HG03064 (cell line): ENCODE measurements at regions not wholly inside any gene's neighbourhood (a gene's known extent, or its start where the extent isn't known, plus 50 kb on each side); places are given as distances from the start of the nearest gene placed in this dataset.
A peak's percentile ranks its signal among the peaks of the same experiment; 100 is the strongest.

Experiments
- ATAC-seq: cut with Tn5 transposase; IDR thresholded peaks from one replicate; pipeline ENCODE4 v1.9.1; 2021; ENCODE audit warnings: low read depth; ENCODE audit not compliant: unreplicated experiment

- no peak for ATAC-seq
These were observed 127.6 kb downstream of the TDRD15 start for GRCh38 chr2:21251216-21251980.

- no peak for ATAC-seq
These were observed 129.7 kb downstream of the TDRD15 start for GRCh38 chr2:21253311-21254027.

GRCh38 chr2:21254170-21254965, 130.6 kb downstream of the TDRD15 start:
- no peak for ATAC-seq

GRCh38 chr2:21256006-21256405, 132.2 kb downstream of the TDRD15 start:
- ATAC-seq, result peak; percentile 86

GRCh38 chr2:21257621-21258020, 133.9 kb downstream of the TDRD15 start:
- no peak for ATAC-seq

GRCh38 chr2:21258082-21258481, 134.3 kb downstream of the TDRD15 start:
- no peak for ATAC-seq

GRCh38 chr2:21260311-21260710, 136.5 kb downstream of the TDRD15 start:
- no peak for ATAC-seq

GRCh38 chr2:21261591-21261990, 137.8 kb downstream of the TDRD15 start:
- no peak for ATAC-seq

- ATAC-seq, result no peak
These were observed 138.7 kb downstream of the TDRD15 start for GRCh38 chr2:21262426-21262940.

GRCh38 chr2:21263622-21264021, 139.9 kb downstream of the TDRD15 start:
- no peak for ATAC-seq

GRCh38 chr2:21265752-21266151, 142.0 kb downstream of the TDRD15 start:
- no peak for ATAC-seq

- no peak for ATAC-seq
These were observed 143.6 kb downstream of the TDRD15 start for GRCh38 chr2:21267232-21267835.

GRCh38 chr2:21268197-21268877, 144.6 kb downstream of the TDRD15 start:
- ATAC-seq, result no peak

- ATAC-seq, result no peak
These were observed 145.1 kb downstream of the TDRD15 start for GRCh38 chr2:21268878-21269224.

GRCh38 chr2:21269382-21269781, 145.6 kb downstream of the TDRD15 start:
- no peak for ATAC-seq

- no peak for ATAC-seq
These were observed 146.3 kb downstream of the TDRD15 start for GRCh38 chr2:21270083-21270491.

GRCh38 chr2:21270708-21271122, 146.9 kb downstream of the TDRD15 start:
- no peak for ATAC-seq

- no peak for ATAC-seq
These were observed 152.4 kb downstream of the TDRD15 start for GRCh38 chr2:21276163-21276562.

- no peak for ATAC-seq
These were observed 153.6 kb downstream of the TDRD15 start for GRCh38 chr2:21277068-21278056.
